NT2/D1 (cell line): ENCODE measurements at regions not wholly inside any gene's neighbourhood (a gene's known extent, or its start where the extent isn't known, plus 50 kb on each side); places are given as distances from the start of the nearest gene placed in this dataset.

ENCODE experiments used
- SUZ12 ChIP-seq: IDR thresholded peaks from 2 replicates; pipeline ENCODE4 v1.6.1; 2011; ENCODE audit not compliant: insufficient read length, insufficient read depth; ENCODE audit errors: extremely low read depth
- YY1 ChIP-seq: IDR thresholded peaks from 2 replicates; pipeline ENCODE4 v1.6.1; 2011; ENCODE audit not compliant: insufficient read length, insufficient read depth

DNA sequence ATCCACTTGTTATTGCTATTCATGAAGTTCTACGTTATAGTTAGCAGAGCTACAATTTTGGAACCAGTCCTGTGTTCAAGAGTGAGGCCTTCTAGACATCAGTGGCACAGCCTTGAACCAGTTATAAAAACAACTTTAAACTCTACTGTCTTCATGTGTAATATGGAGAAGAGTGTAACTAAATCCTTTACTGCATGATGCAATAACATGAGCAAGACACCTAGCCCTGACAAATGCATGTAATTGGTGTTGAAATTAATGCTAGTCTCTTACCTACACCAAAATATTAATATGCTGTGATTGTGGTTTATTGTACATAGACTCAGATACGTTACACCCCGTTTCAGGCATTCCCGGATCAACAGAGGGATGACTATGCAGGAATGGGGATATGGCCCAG is 654.6 kb downstream of the IRX1 start:
- TF ChIP-seq YY1 = no peak
- no peak for TF ChIP-seq SUZ12
